GM23338 (cell line): ENCODE measurements at regions not wholly inside any gene's neighbourhood (a gene's known extent, or its start where the extent isn't known, plus 50 kb on each side); places are given as distances from the start of the nearest gene placed in this dataset.

Experiments used
- EZH2 ChIP-seq: fragments of 200-600 bp; sonication (generic); IDR thresholded peaks from one replicate; pipeline ENCODE4 v1.8.0; 2017; ENCODE audit warnings: antibody characterized with exemption, mild to moderate bottlenecking, low read depth; ENCODE audit not compliant: unreplicated experiment
- ZNF462 ChIP-seq: fragments of 250-450 bp; sonication (Bioruptor Pico); IDR thresholded peaks from 2 replicates; pipeline ENCODE4 v1.5.0; 2020; ENCODE audit warnings: mild to moderate bottlenecking, moderate library complexity

- no peak for TF ChIP-seq ZNF462 (CRISPR knock-in tag)
- no peak for TF ChIP-seq EZH2
Observed at GRCh38 chr6:167590193-167590592, 236.5 kb upstream of the AFDN start (continued).
